Medulla oblongata (tissue), 1 donor: ENCODE measurements at regions not wholly inside any gene's neighbourhood (a gene's known extent, or its start where the extent isn't known, plus 50 kb on each side); places are given as distances from the start of the nearest gene placed in this dataset.

Experiments used
- DNase-seq: peaks from one replicate; pipeline ENCODE4 v3.0.0-alpha.2; 2015; ENCODE audit errors: extremely low spot score

GRCh38 chr1:18535391-18536210 is 54.9 kb downstream of the KLHDC7A start:
- no peak for DNase-seq

GRCh38 chr1:18536356-18536755 is 55.6 kb downstream of the KLHDC7A start:
- DNase-seq, result no peak

- no peak for DNase-seq
Measured at GRCh38 chr1:18536915-18537314, 56.2 kb downstream of the KLHDC7A start.

GRCh38 chr1:18537386-18538306 is 56.9 kb downstream of the KLHDC7A start:
- DNase-seq, result no peak

- DNase-seq, result no peak
Measured at GRCh38 chr1:18539171-18539570, 58.4 kb downstream of the KLHDC7A start.

GRCh38 chr1:18540136-18540765 is 59.5 kb downstream of the KLHDC7A start:
- DNase-seq, result no peak

- no peak for DNase-seq
Measured at GRCh38 chr1:18541046-18541795, 60.5 kb downstream of the KLHDC7A start.

GRCh38 chr1:18542351-18542750 is 61.6 kb downstream of the KLHDC7A start:
- no peak for DNase-seq

- DNase-seq, result no peak
Measured at GRCh38 chr1:18546026-18546425, 65.3 kb downstream of the KLHDC7A start.

- DNase-seq, result no peak
Measured at GRCh38 chr1:18547460-18547859, 66.7 kb downstream of the KLHDC7A start.

GRCh38 chr1:18548643-18549042 is 67.9 kb downstream of the KLHDC7A start:
- no peak for DNase-seq

- DNase-seq, result no peak
Measured at GRCh38 chr1:18549106-18549505, 68.4 kb downstream of the KLHDC7A start.

GRCh38 chr1:18549906-18550305 is 69.2 kb downstream of the KLHDC7A start:
- no peak for DNase-seq

GRCh38 chr1:18552631-18553030 is 71.9 kb downstream of the KLHDC7A start:
- no peak for DNase-seq

GRCh38 chr1:18553388-18553787 is 72.7 kb downstream of the KLHDC7A start:
- no peak for DNase-seq

GRCh38 chr1:18554099-18554498 is 73.4 kb downstream of the KLHDC7A start:
- no peak for DNase-seq

- DNase-seq, result no peak
Measured at GRCh38 chr1:18554597-18554996, 73.9 kb downstream of the KLHDC7A start.

- no peak for DNase-seq
Measured at GRCh38 chr1:18555036-18555435, 74.3 kb downstream of the KLHDC7A start.

- DNase-seq, result peak; percentile 3
Measured at GRCh38 chr1:18556364-18556763, 74.3 kb upstream of the PAX7 start.

GRCh38 chr1:18557621-18558465 is 72.8 kb upstream of the PAX7 start:
- peak; percentile 7 for DNase-seq

GRCh38 chr1:18560692-18561091 is 70.0 kb upstream of the PAX7 start:
- no peak for DNase-seq
